ENCODE measurements at regions not wholly inside any gene's neighbourhood (a gene's known extent, or its start where the extent isn't known, plus 50 kb on each side); places are given as distances from the start of the nearest gene placed in this dataset.
"Not testable (repeated sequence)": the region's sequence is repeated elsewhere in the genome, so short reads cannot be mapped to it uniquely, and the experiment has no call there.

GRCh38 chr5:87781976-87782375, 369.2 kb upstream of the CCNH start:
- DNase-seq = no peak

GRCh38 chr5:87780831-87781760, 368.4 kb upstream of the CCNH start:
- peak; percentile 80 for DNase-seq

GRCh38 chr5:87778876-87779275, 366.1 kb upstream of the CCNH start:
- DNase-seq = no peak

GRCh38 chr5:87777877-87778276, 365.1 kb upstream of the CCNH start:
- no peak for DNase-seq

- no peak for DNase-seq
Observed at GRCh38 chr5:87776785-87777184, 364.1 kb upstream of the CCNH start.

- not testable (repeated sequence) for DNase-seq
Observed at GRCh38 chr5:87776302-87776701, 363.6 kb upstream of the CCNH start.

- DNase-seq = no peak
Observed at GRCh38 chr5:87775228-87775627, 362.5 kb upstream of the CCNH start.

GRCh38 chr5:87774804-87775203, 362.1 kb upstream of the CCNH start:
- no peak for DNase-seq

- DNase-seq = no peak
Observed at GRCh38 chr5:87770601-87771121, 357.9 kb upstream of the CCNH start.

- DNase-seq = no peak
Observed at GRCh38 chr5:87770016-87770570, 357.4 kb upstream of the CCNH start.

- no peak for DNase-seq
Observed at GRCh38 chr5:87769157-87769556, 356.4 kb upstream of the CCNH start.

GRCh38 chr5:87768190-87768589, 355.5 kb upstream of the CCNH start:
- DNase-seq = no peak

- no peak for DNase-seq
Observed at GRCh38 chr5:87765009-87765408, 352.3 kb upstream of the CCNH start.

GRCh38 chr5:87762631-87763030, 349.9 kb upstream of the CCNH start:
- no peak for DNase-seq

GRCh38 chr5:87756951-87757350, 344.2 kb upstream of the CCNH start:
- no peak for DNase-seq

- no peak for DNase-seq
Observed at GRCh38 chr5:87755360-87755759, 342.6 kb upstream of the CCNH start.

- DNase-seq = no peak
Observed at GRCh38 chr5:87754009-87754757, 341.5 kb upstream of the CCNH start.

- DNase-seq = no peak
Observed at GRCh38 chr5:87752362-87752761, 339.6 kb upstream of the CCNH start.

GRCh38 chr5:87751824-87752223, 339.1 kb upstream of the CCNH start:
- no peak for DNase-seq

- DNase-seq = no peak
Observed at GRCh38 chr5:87746891-87747377, 334.2 kb upstream of the CCNH start.

- DNase-seq = no peak
Observed at GRCh38 chr5:87746341-87746740, 333.6 kb upstream of the CCNH start.

GRCh38 chr5:87741881-87742280, 329.2 kb upstream of the CCNH start:
- DNase-seq = no peak

- no peak for DNase-seq
Observed at GRCh38 chr5:87735923-87736322, 323.2 kb upstream of the CCNH start.

Data from CD4-positive, alpha-beta T cell treated with Interleukin-17A for 1 hour (primary cell).